ENCODE measurements at regions not wholly inside any gene's neighbourhood (a gene's known extent, or its start where the extent isn't known, plus 50 kb on each side); places are given as distances from the start of the nearest gene placed in this dataset.
A peak's percentile ranks its signal among the peaks of the same experiment; 100 is the strongest.

GRCh38 chr3:41117398-41117870 lies 81.9 kb upstream of the CTNNB1 start:
- DNase-seq: peak; percentile 62 to 69

DNA sequence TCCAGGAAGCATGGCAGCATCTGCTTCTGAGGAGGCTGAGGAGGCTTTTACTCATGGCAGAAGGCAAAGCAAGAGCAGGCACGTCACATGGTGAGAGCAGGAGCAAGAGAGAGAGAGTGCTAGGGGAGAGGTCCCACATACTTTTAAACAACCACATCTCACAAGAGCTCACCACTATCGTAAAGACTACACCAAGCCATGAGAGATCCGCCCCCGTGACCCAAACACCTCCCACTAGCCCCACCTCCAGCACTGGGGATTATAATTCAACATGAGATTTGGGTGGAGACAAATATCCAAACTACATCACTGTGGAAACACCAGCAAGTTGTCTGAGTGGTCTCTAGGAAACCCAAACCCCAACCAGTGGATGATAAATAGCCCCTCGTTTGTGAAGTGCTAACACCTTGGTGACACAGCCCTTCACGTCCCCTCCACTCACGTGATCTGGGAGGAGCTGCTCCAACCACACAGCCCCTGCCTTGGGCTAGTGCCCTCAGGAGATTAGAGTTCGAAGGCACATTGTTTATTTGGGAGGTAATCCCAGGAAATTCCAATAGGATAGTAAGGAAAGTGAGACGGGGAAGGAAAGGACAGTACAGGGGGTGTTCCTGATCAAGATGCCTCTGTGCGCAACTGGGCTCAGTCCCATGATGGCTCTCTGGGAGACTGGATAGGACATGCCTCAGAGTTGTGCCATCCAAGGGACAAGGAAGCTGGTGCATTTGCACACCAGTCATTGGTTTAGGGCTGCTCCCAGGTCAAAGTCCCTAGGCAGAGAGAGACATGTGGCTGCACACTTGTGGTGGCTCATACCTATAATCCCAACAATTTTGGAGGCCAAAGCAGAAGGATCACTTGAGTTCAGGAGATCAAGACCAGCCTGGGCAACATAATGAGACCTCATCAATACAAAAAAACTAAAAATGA lies 80.6 kb upstream of the CTNNB1 start:
- DNase-seq: no peak

GRCh38 chr3:41120460-41120859 lies 78.8 kb upstream of the CTNNB1 start:
- no peak for DNase-seq

GRCh38 chr3:41125258-41125657 lies 74.0 kb upstream of the CTNNB1 start:
- no peak for DNase-seq

- DNase-seq: no peak
Measured at GRCh38 chr3:41126472-41126871, 72.8 kb upstream of the CTNNB1 start.

DNA sequence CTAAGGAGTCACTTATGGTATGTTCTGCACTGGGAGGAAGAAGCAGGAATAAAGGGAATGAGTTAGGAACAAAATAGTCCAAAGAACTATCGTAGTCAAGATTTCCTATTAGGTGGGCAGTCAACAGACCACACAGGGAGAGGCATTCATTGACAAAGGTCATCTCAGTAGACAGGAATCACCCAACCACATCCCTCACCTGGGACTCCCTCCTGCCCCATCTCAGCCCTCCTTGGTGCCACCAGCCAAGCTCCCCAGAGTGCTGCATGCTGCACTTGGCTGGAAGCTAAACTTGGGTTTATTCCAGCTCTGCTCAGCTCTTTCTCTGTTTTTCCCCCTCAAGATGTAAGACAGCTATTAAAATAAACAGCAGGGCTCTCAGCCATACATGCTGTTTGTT lies 72.3 kb upstream of the CTNNB1 start:
- no peak for DNase-seq

DNA sequence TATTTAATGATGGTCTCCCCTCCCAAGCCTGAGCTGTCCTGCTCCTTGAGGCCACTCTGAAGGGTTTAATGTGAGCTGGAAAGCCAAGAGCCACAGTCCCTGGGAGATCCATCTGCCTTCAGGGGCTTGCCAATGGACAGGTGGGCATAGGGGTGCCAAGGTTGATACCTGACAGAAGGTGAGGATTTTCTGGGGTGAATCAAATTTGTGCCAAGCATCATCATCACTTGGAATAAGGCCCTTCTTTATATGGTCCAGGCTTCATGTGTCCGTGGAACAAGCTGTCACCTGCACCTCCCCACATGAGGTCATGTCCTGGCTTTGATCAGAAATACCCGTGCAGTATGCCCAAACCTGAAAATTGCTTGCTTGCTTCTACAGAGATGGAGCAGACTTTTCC lies 71.9 kb upstream of the CTNNB1 start:
- no peak for DNase-seq

DNA sequence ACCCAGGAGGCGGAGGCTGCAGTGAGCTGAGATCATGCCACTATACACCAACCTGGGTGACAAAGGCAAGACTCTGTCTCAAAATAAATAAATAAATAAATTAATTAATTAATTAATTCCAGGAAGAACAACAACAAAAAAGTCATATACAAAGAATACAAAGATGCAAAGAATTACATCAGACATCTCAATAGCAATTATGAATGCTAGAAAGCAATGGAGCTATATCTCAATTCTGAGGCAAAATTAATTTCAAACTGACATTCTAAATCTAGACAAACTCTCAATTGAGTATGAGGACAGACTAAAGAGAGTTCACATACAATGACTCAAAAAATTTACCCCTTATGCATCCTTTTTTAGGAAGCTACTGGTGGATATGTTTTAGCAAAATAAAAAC lies 69.6 kb upstream of the CTNNB1 start:
- DNase-seq: no peak

DNA sequence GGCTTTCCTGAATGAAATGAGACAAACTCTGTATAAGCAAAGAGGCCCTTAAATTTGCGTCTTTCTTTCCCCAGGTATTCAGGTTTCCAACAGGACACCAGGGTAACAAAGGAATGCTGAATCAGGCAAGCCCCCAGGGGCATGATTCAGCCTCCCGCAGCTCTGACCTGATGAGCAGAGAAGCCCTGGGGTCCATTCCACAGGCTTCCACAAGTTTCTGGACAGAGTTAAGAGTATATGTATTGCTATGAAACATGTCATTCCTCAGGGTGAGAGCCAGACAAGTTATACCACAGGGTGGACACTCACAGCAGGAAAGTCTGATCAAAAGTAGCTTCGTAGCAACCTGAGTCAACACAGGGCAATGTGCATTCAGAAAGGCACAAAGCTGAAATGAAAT lies 68.1 kb upstream of the CTNNB1 start:
- no peak for DNase-seq

DNA sequence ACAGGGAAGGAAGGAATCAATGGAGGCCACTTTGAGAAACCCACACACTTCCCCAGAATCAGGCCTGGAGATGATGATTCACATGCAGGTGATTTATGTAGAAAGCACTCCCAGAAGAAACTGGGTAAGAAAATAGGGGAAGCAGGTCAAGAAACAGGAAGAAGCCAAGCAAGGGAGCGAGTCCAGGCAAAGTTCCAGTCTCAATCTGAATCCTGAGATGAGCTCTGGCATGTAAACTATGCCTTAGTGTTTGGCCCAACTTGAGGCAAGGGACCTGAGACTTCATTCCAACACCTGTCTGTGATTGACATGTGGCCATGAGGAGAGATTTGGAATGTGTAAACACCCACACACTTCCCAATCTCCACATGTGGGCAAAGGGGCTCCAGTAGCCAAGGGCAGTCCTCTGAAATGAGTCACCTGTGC lies 61.6 kb upstream of the CTNNB1 start:
- no peak for DNase-seq

GRCh38 chr3:41138146-41138545 lies 61.2 kb upstream of the CTNNB1 start:
- DNase-seq: no peak

DNA sequence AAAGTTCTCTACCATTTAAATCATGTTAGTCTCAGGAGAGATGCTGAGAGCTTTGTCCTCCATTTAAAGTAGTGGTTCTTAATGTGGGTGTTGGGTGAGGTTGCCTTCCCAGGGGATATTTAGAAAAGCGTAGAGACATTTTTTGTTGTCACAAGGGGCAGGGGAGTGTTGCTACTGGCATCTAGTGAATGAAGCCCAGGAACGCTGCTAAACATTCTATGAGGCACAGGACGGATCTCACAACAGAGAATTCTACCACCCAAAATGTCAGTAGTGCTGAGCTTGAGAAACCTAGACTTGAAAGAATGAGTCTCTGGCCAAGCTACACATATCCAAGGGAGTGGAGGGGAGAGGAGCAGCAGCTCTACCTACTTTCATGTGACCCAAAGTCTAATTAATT lies 60.7 kb upstream of the CTNNB1 start:
- no peak for DNase-seq

GRCh38 chr3:41140242-41140641 lies 59.1 kb upstream of the CTNNB1 start:
- no peak for DNase-seq

- DNase-seq: no peak
Measured at GRCh38 chr3:41141433-41142167, 57.7 kb upstream of the CTNNB1 start.

DNA sequence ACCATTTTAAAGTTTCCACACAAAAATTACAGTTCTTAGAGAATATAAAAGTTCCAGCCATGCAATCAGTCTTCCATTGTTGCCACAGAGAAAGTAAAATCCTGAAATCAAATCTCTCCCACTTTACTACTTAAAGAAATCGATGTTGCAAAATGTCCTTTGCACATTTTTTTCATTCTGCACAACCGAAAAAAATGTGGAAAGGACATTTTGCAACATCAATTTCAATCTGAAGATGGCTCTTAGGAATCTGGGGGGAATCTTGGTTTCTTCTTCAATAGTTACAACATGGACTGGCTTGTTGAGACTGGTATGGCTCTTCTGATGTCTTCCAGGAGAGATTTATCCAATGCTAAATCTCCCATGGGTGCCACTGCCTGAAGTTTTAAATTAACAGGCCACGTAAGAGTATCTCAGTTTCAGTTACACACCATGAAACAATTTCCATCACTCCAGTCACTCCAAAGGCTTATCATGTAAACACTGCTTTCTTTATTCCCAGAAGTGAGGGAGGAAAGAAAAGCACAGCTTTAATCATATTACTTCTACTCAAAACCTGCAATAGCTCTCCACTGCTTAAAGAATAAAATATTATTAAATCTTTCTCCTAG lies 55.8 kb upstream of the CTNNB1 start:
- no peak for DNase-seq

DNA sequence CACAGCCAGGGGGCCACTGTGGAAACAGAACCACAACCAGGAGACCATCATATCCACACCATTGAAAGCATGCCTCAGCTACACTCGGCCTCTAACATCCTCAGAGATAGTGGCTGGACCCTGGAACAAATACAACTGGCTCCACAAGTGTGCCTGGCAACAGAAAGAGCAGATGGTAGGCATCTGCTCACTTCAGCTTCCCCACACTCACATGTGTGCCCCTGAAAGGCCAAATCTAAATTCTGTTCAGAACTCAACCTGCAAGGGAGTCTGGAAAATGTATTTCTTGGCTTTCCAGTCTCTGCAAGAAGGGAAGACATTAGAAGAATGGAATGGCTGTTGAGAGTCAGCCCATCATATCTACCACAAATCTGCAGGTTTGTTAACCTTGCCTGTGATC lies 54.7 kb upstream of the CTNNB1 start:
- DNase-seq: no peak

- DNase-seq: no peak
Measured at GRCh38 chr3:41148478-41148877, 50.8 kb upstream of the CTNNB1 start.

GRCh38 chr3:41148901-41149300 lies 50.4 kb upstream of the CTNNB1 start:
- DNase-seq: no peak
